ENCODE measurements at regions not wholly inside any gene's neighbourhood (a gene's known extent, or its start where the extent isn't known, plus 50 kb on each side); places are given as distances from the start of the nearest gene placed in this dataset.

GRCh38 chr6:137547601-137548000 lies 53.4 kb upstream of the OLIG3 start:
- no peak overlapping the region for H3K4me3 ChIP-seq
- H3K27ac ChIP-seq, result no peak overlapping the region
- ChIA-PET POLR2A (no interaction called here), CTCF (no interaction called here)
- FAIRE-seq, result no peak
- no peaks in the 10 kb centered on the region for H3K4me1 ChIP-seq
- TF ChIP-seq GATA3 (IDR thresholded peaks at IDR 0.05; ENCODE audit: borderline replicate concordance) (no peak), JUN (IDR thresholded peaks at IDR 0.05) (no peak), BCL3 (IDR thresholded peaks at IDR 0.05) (no peak), RFX5 (IDR thresholded peaks at IDR 0.05) (no peak), ZSCAN20 (CRISPR knock-in tag; IDR thresholded peaks at IDR 0.05) (no peak), RCOR1 (IDR thresholded peaks at IDR 0.05; ENCODE audit: low read depth, low read length) (no peak), CEBPB (IDR thresholded peaks at IDR 0.05) (no peak), MAZ (IDR thresholded peaks at IDR 0.05; ENCODE audit: borderline replicate concordance, low read depth, low read length) (no peak)
- DNase-seq (ENCODE audit: low read depth in 1 of 2, low spot score in 1 of 2), result no peak
- no peaks in the 10 kb centered on the region for H3K9me3 ChIP-seq
- H3K4me2 ChIP-seq, result no peak overlapping the region
- no peak for ATAC-seq
- 0% methylated on average over 1 of the region's 1 CpG for WGBS (ENCODE audit: missing lambda C conversion rate)

DNA sequence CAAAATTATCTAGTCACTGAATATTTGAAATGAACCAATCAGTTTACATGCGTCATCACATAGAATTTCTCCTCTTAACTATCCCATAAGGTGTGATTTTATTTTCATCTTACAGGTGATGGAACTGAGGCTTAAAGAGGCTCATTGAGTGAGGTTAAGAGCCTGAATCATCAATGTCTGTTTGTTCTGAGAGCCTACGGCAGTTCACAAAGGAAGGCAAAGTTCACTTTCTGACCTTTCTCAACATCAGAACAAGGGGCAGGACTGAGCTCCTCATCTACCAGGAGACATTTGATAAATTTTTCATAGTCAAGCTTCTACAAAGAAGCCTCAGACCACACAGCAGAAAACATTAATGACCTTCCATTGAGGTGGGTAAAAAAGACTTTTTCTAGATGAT lies 54.9 kb upstream of the OLIG3 start:
- FAIRE-seq (no peak), ATAC-seq (no peak), DNase-seq (ENCODE audit: low read depth in 1 of 2, low spot score in 1 of 2) (no peak)
- POLR2A ChIA-PET, result no interaction called here
- TF ChIP-seq JUNB (IDR thresholded peaks at IDR 0.05), result no peak
- TF ChIP-seq CHD4 (IDR thresholded peaks at IDR 0.05; ENCODE audit: borderline replicate concordance), result no peak
- TF ChIP-seq JUN (IDR thresholded peaks at IDR 0.05), result no peak
- TF ChIP-seq, protein P1, sequence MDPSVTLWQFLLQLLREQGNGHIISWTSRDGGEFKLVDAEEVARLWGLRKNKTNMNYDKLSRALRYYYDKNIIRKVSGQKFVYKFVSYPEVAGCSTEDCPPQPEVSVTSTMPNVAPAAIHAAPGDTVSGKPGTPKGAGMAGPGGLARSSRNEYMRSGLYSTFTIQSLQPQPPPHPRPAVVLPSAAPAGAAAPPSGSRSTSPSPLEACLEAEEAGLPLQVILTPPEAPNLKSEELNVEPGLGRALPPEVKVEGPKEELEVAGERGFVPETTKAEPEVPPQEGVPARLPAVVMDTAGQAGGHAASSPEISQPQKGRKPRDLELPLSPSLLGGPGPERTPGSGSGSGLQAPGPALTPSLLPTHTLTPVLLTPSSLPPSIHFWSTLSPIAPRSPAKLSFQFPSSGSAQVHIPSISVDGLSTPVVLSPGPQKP (IDR thresholded peaks at IDR 0.05; ENCODE audit: low read depth, low read length), result no peak
- no peak for TF ChIP-seq GATA3 (IDR thresholded peaks at IDR 0.05; ENCODE audit: borderline replicate concordance)
- no peak for TF ChIP-seq RFX5 (IDR thresholded peaks at IDR 0.05)
- no peak for TF ChIP-seq CTCF (IDR thresholded peaks at IDR 0.05)
- no peak for TF ChIP-seq RNF2 (IDR thresholded peaks at IDR 0.05; ENCODE audit: borderline replicate concordance, low read depth)
- TF ChIP-seq FOXS1 (CRISPR knock-in tag; IDR thresholded peaks at IDR 0.05), result no peak
- no peak for TF ChIP-seq HOXB5 (CRISPR knock-in tag; IDR thresholded peaks at IDR 0.05)
- no peak for TF ChIP-seq RCOR1 (IDR thresholded peaks at IDR 0.05; ENCODE audit: low read depth, low read length)
- TF ChIP-seq ATOH8 (CRISPR knock-in tag; IDR thresholded peaks at IDR 0.05; ENCODE audit: low read depth), result no peak
- no peak for TF ChIP-seq HES2 (IDR thresholded peaks at IDR 0.05)
- TF ChIP-seq SREBF2 (IDR thresholded peaks at IDR 0.05), result no peak
- no peak for TF ChIP-seq RARB (CRISPR knock-in tag; IDR thresholded peaks at IDR 0.05)
- no peak for TF ChIP-seq EHF (CRISPR knock-in tag; IDR thresholded peaks at IDR 0.05)
- no peak for TF ChIP-seq TFCP2L1 (CRISPR knock-in tag; IDR thresholded peaks at IDR 0.05)
- no peak for TF ChIP-seq NFE2L2 (conservative IDR thresholded peaks at IDR 0.05; ENCODE audit: low read length)
- H3K9me3 ChIP-seq, result no peaks in the 10 kb centered on the region
- no peak overlapping the region for H3K4me3 ChIP-seq
- H3K27ac ChIP-seq, result no peak overlapping the region
- CTCF ChIA-PET, result interaction anchor here (0.6 kb wide), 2 partner anchors 10 to 19 kb away, joined by 3 to 4 read pairs; no protein-coding TSS in a partner anchor
- no peak overlapping the region for H3K4me2 ChIP-seq
- no peaks in the 10 kb centered on the region for H3K4me1 ChIP-seq
- 39% methylated on average over 2 of the region's 2 CpGs for WGBS (ENCODE audit: missing lambda C conversion rate)

Data from A549 (cell line).